ENCODE measurements at regions not wholly inside any gene's neighbourhood (a gene's known extent, or its start where the extent isn't known, plus 50 kb on each side); places are given as distances from the start of the nearest gene placed in this dataset.
"Not testable (repeated sequence)": the region's sequence is repeated elsewhere in the genome, so short reads cannot be mapped to it uniquely, and the experiment has no call there.

- H3K4me1 Mint-ChIP-seq (ENCODE audit: low read depth); DNase-seq; H3K4me3 Mint-ChIP-seq; H3K27me3 Mint-ChIP-seq (ENCODE audit: low read depth); H3K36me3 Mint-ChIP-seq (ENCODE audit: insufficient read depth); ATAC-seq; H3K9me3 Mint-ChIP-seq: not testable (repeated sequence)
Measured at GRCh38 chr2:89222063-89222732, 530.7 kb downstream of the RPIA start.

GRCh38 chr2:89224803-89225202, 533.3 kb downstream of the RPIA start:
- H3K27me3 Mint-ChIP-seq (ENCODE audit: low read depth); ATAC-seq; H3K4me1 Mint-ChIP-seq (ENCODE audit: low read depth); H3K36me3 Mint-ChIP-seq (ENCODE audit: insufficient read depth); H3K4me3 Mint-ChIP-seq; H3K9me3 Mint-ChIP-seq; DNase-seq: not testable (repeated sequence)

GRCh38 chr2:89229979-89230378, 538.5 kb downstream of the RPIA start:
- not testable (repeated sequence) for H3K4me1 Mint-ChIP-seq (ENCODE audit: low read depth); H3K36me3 Mint-ChIP-seq (ENCODE audit: insufficient read depth); ATAC-seq; H3K4me3 Mint-ChIP-seq; H3K9me3 Mint-ChIP-seq; H3K27me3 Mint-ChIP-seq (ENCODE audit: low read depth); DNase-seq

DNA sequence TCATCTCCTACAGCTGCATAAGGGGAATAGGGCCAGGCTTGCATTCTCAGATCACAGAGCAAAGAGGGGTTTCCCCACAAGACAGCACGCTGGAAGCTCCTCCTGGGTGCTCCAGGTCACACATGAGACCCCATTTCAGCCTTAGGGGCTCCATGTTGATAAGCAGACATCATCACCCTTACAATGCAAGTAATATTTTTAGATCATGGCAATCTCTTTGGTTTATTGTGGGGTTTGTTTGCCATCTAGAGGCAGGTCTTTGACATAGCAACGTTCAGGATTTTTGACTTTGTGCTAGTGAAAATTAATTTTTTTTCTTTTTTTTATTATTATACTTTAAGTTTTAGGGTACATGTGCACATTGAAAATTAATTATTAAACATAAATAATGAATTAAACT, 539.8 kb downstream of the RPIA start:
- not testable (repeated sequence) for H3K4me3 Mint-ChIP-seq; H3K27me3 Mint-ChIP-seq (ENCODE audit: low read depth); H3K4me1 Mint-ChIP-seq (ENCODE audit: low read depth); H3K9me3 Mint-ChIP-seq; ATAC-seq; DNase-seq; H3K36me3 Mint-ChIP-seq (ENCODE audit: insufficient read depth)

DNA sequence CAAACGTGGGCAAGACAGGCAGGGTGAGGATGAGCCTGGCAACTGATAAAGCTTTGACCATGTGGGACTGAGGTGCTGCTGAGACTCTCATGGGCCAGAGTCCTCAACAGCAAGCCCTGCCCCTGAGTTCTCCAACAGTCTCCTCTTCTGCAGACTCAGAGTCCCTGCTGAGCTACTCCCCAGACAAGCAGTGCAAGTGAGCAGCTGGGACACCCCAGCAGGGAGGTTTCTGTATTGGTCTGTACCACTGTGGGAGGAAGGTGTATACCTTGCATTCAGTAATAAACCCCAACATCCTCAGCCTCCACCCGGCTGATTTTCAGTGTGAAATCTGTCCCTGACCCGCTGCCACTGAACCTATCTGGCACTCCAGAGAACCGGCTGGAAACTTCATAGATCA, 542.5 kb downstream of the RPIA start:
- ATAC-seq; H3K4me3 Mint-ChIP-seq; H3K36me3 Mint-ChIP-seq (ENCODE audit: insufficient read depth); H3K9me3 Mint-ChIP-seq; H3K27me3 Mint-ChIP-seq (ENCODE audit: low read depth); H3K4me1 Mint-ChIP-seq (ENCODE audit: low read depth); DNase-seq: not testable (repeated sequence)

- not testable (repeated sequence) for H3K36me3 Mint-ChIP-seq (ENCODE audit: insufficient read depth); DNase-seq; H3K4me3 Mint-ChIP-seq; H3K27me3 Mint-ChIP-seq (ENCODE audit: low read depth); H3K9me3 Mint-ChIP-seq; H3K4me1 Mint-ChIP-seq (ENCODE audit: low read depth); ATAC-seq
Measured at GRCh38 chr2:89234818-89235466, 543.5 kb downstream of the RPIA start.

DNA sequence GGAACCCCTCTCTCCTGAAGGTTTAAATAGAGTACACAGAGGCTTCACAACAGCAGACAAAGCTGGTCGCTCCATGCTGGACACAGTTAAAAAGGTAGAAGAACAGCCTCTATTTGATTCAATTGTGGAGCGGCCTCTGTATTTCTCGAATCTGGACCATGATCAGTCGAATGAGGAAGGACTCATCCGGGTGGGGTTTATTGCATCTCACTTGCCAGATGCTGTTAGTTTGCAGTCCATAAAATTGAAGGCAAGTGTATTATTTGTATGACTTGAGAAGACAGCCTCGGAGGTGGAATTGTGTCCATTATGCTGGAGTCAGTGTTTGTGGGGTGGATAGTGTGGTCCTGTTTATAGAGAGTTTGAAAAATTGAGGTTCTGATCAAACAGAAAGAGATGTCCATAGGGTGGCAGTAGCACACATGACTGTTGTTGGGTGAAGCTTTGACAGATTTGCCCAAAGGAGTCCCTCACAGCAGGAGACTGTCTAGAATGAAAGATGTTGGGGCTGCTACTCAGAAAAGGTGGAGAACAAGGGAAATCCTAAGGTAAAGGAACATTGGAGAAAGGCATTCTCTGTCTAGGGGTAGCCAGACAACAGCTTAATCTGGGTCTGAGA, 545.5 kb downstream of the RPIA start:
- H3K9me3 Mint-ChIP-seq; H3K4me3 Mint-ChIP-seq; DNase-seq; ATAC-seq; H3K4me1 Mint-ChIP-seq (ENCODE audit: low read depth); H3K27me3 Mint-ChIP-seq (ENCODE audit: low read depth); H3K36me3 Mint-ChIP-seq (ENCODE audit: insufficient read depth): not testable (repeated sequence)

DNA sequence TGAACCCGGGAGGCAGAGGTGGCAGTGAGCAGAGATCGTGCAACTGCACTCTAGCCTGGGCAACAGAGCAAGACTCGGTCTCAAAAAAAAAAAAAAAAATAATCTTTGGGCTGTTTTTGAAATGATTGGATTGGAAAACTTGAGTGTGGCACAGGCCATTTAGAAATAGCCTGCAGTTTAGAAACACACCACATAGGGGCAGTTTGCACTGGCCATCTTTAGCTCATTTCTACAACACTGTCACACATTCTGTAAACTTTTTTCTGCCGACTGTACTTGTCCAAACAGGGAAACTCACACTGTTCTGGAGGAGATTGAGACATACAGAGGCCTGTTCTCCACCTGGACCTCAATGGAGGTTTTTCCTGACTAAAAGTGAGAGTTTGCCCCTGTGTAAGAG, 546.3 kb downstream of the RPIA start:
- not testable (repeated sequence) for H3K4me3 Mint-ChIP-seq; H3K27me3 Mint-ChIP-seq (ENCODE audit: low read depth); H3K9me3 Mint-ChIP-seq; H3K36me3 Mint-ChIP-seq (ENCODE audit: insufficient read depth); H3K4me1 Mint-ChIP-seq (ENCODE audit: low read depth); ATAC-seq; DNase-seq

- not testable (repeated sequence) for H3K9me3 Mint-ChIP-seq; H3K27me3 Mint-ChIP-seq (ENCODE audit: low read depth); DNase-seq; H3K4me1 Mint-ChIP-seq (ENCODE audit: low read depth); H3K4me3 Mint-ChIP-seq; H3K36me3 Mint-ChIP-seq (ENCODE audit: insufficient read depth)
- ATAC-seq = peak in 1 of 2 donors; percentile 28
Measured at GRCh38 chr2:89243114-89243700, 551.7 kb downstream of the RPIA start.

DNA sequence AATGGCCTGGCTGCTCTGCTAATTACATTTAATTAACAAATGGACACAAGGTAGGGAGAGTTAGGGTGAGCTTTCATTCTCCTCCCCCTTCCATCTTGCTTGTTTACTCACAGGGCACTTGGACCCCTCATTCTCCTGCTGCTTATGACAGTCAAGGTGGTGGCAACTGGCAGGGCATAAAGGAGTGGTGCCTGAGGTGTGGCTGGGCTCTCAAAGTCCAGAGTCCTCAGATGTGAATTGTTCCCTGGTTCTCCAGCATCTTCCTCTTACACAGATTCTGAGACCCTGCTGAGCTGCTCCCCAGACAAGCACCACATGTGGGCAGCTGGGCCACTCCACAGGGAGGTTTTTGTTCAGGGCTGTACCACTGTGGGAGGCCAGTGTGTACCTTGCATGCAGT, 552.9 kb downstream of the RPIA start:
- not testable (repeated sequence) for ATAC-seq; DNase-seq; H3K9me3 Mint-ChIP-seq; H3K27me3 Mint-ChIP-seq (ENCODE audit: low read depth); H3K36me3 Mint-ChIP-seq (ENCODE audit: insufficient read depth); H3K4me1 Mint-ChIP-seq (ENCODE audit: low read depth); H3K4me3 Mint-ChIP-seq

- H3K27me3 Mint-ChIP-seq (ENCODE audit: low read depth); H3K4me1 Mint-ChIP-seq (ENCODE audit: low read depth); H3K36me3 Mint-ChIP-seq (ENCODE audit: insufficient read depth); ATAC-seq; DNase-seq; H3K4me3 Mint-ChIP-seq; H3K9me3 Mint-ChIP-seq: not testable (repeated sequence)
Measured at GRCh38 chr2:89245478-89245877, 554.0 kb downstream of the RPIA start.

DNA sequence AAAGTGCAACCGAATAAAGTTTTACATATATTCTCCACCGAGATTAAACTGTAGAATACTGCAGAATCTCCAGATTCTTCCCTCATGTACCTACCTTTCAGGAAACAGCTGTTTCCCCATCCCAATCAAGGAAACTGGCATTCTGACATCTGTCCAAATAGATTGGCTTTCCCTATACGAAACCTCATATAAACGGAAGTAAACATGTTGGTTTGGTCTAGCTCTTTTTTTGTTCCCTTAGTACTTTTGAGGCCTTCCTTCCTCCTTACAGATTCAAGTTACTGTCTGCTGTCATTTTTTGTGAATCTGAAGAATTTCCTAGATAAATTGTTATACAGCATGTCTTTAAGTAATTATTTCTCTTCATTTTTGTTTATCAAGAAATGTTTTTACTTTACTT, 554.6 kb downstream of the RPIA start:
- not testable (repeated sequence) for H3K9me3 Mint-ChIP-seq; H3K4me1 Mint-ChIP-seq (ENCODE audit: low read depth); ATAC-seq; H3K27me3 Mint-ChIP-seq (ENCODE audit: low read depth); H3K36me3 Mint-ChIP-seq (ENCODE audit: insufficient read depth); DNase-seq; H3K4me3 Mint-ChIP-seq

DNA sequence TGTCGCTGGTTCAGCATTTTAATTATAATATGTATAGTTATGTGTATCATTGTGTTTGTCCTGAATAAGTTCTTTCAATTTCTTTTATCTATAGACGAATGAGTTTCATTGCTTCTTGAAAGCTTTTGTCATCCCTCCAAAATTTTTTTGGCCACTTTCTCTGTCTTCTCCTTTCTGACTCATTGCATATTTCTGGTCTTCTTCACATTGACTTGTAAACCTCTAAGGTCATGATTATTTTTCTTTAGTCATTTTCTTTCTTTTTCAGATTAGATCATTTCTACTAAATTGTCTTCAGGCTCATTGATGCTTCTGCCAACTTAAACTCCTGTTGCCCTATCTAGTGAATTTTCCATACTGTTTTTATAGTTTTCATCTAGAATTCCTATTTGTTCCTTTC, 555.1 kb downstream of the RPIA start:
- not testable (repeated sequence) for H3K4me1 Mint-ChIP-seq (ENCODE audit: low read depth); H3K27me3 Mint-ChIP-seq (ENCODE audit: low read depth); H3K36me3 Mint-ChIP-seq (ENCODE audit: insufficient read depth); DNase-seq; H3K4me3 Mint-ChIP-seq; H3K9me3 Mint-ChIP-seq; ATAC-seq

GRCh38 chr2:89255013-89255412, 563.5 kb downstream of the RPIA start:
- H3K27me3 Mint-ChIP-seq (ENCODE audit: low read depth); H3K9me3 Mint-ChIP-seq; H3K4me3 Mint-ChIP-seq; H3K4me1 Mint-ChIP-seq (ENCODE audit: low read depth); ATAC-seq; H3K36me3 Mint-ChIP-seq (ENCODE audit: insufficient read depth); DNase-seq: not testable (repeated sequence)

GRCh38 chr2:89273443-89273842, 582.0 kb downstream of the RPIA start:
- H3K4me3 Mint-ChIP-seq; H3K27me3 Mint-ChIP-seq (ENCODE audit: low read depth); DNase-seq; H3K4me1 Mint-ChIP-seq (ENCODE audit: low read depth); H3K36me3 Mint-ChIP-seq (ENCODE audit: insufficient read depth); ATAC-seq; H3K9me3 Mint-ChIP-seq: not testable (repeated sequence)
